K562 (cell line): ENCODE measurements at regions not wholly inside any gene's neighbourhood (a gene's known extent, or its start where the extent isn't known, plus 50 kb on each side); places are given as distances from the start of the nearest gene placed in this dataset.
"Not testable (repeated sequence)": the region's sequence is repeated elsewhere in the genome, so short reads cannot be mapped to it uniquely, and the experiment has no call there.

Source experiments
- ATAC-seq: fragments of 200-7000 bp; cut with Tn5 transposase; 3 replicates; pipeline ENCODE4 v1.9.1; 2020; ENCODE audit warnings: moderate library complexity
- BruUV-seq: library from RNA; stranded (reverse); fragments of 400-500 nt; replicated peaks from 2 replicates; lab custom pipeline; 2021; lab: Mats Ljungman, UMichigan
- CTCF ChIA-PET: fragments of 300-600 bp; formaldehyde crosslinking; extraction: SDS; loops from one replicate; lab custom pipeline; 2021; ENCODE audit warnings: low intra/inter-chr PET ratio; lab: Yijun Ruan, JAX
- POLR2A ChIA-PET: fragments of 300-600, 350-650 bp; sonication (Branson Sonifier 250); formaldehyde crosslinking; extraction: SDS; loops from one replicate; lab custom pipeline; 2021; ENCODE audit warnings: antibody characterized with exemption, inconsistent platforms; lab: Yijun Ruan, JAX
- DNase-seq, 4 experiments: peaks; one replicate each; pipeline versions ENCODE4 v3.0.0 to v3.0.0-alpha.2; 2011 to 2018; ENCODE audit warnings: low spot score in 3 of 4, mixed read lengths in 3 of 4; ENCODE audit errors: extremely low read depth in 1 of 4
- FAIRE-seq: peaks from 2 replicates; lab custom pipeline; 2011; peaks lifted over from hg19 to GRCh38; lab: Jason Lieb, UNC
- H2AFZ ChIP-seq: 2 replicates; pipeline ENCODE4 v1.6.0; 2011; ENCODE audit warnings: low read depth, low read length, control low read depth, inconsistent platforms
- H3K27ac ChIP-seq: fragments of 200-600 bp; 3 replicates; pipeline ENCODE4 v1.8.0; 2011; ENCODE audit warnings: low read depth, mild to moderate bottlenecking, control low read depth, inconsistent platforms, low read length, moderate library complexity, mixed read lengths; ENCODE audit errors: extremely low read depth
- H3K27me3 ChIP-seq, 2 experiments: fragments of 300-600 bp in 1 of 2; 2 replicates in 1 of 2; 3 replicates in 1 of 2; pipeline versions ENCODE4 v1.6.0 to v1.8.0; 2011; ENCODE audit warnings: inconsistent platforms in 2 of 2, low read length in 2 of 2, mild to moderate bottlenecking in 1 of 2, mixed read lengths in 1 of 2, moderate library complexity in 1 of 2; ENCODE audit not compliant: control insufficient read depth in 2 of 2, insufficient read depth in 2 of 2
- H3K36me3 ChIP-seq: fragments of 300-600 bp; 3 replicates; pipeline ENCODE4 v1.8.0; 2011; ENCODE audit warnings: mild to moderate bottlenecking, low read length, inconsistent platforms; ENCODE audit not compliant: control insufficient read depth, insufficient read depth
- H3K4me1 ChIP-seq, 2 experiments: fragments of 200-600 bp in 1 of 2; replicated peaks in 1 of 2; 2 replicates in 1 of 2; 3 replicates in 1 of 2; pipeline versions ENCODE4 v1.5.1 to v1.8.0; 2011; ENCODE audit warnings: inconsistent platforms in 2 of 2, low read length in 2 of 2, mild to moderate bottlenecking in 1 of 2, mixed read lengths in 1 of 2, moderate library complexity in 1 of 2; ENCODE audit not compliant: control insufficient read depth in 2 of 2, insufficient read depth in 2 of 2
- H3K4me2 ChIP-seq: 2 replicates; pipeline ENCODE4 v1.6.1; 2011; ENCODE audit warnings: low read length, control low read depth, inconsistent platforms, mixed read lengths; ENCODE audit not compliant: insufficient read depth
- H3K4me3 ChIP-seq: fragments of 200-600 bp; sonication (generic), shearing (Covaris generic); 2 replicates; pipeline ENCODE4 v1.5.1; 2016; ENCODE audit warnings: control low read depth, inconsistent platforms
- H3K79me2 ChIP-seq: fragments of 200-600 bp; 3 replicates; pipeline ENCODE4 v1.8.0; 2011; ENCODE audit warnings: low read length, inconsistent platforms; ENCODE audit not compliant: control insufficient read depth, insufficient read depth
- H3K9ac ChIP-seq, 2 experiments: 2 replicates each; pipeline versions ENCODE4 v1.6.0 to v1.6.1; 2011; ENCODE audit warnings: low read depth in 2 of 2, low read length in 2 of 2, control low read depth in 1 of 2, inconsistent platforms in 1 of 2, mild to moderate bottlenecking in 1 of 2, mixed read lengths in 1 of 2; ENCODE audit not compliant: insufficient read depth in 1 of 2
- H3K9me1 ChIP-seq: one replicate; pipeline ENCODE4 v1.6.0; 2011; ENCODE audit warnings: inconsistent platforms, mild to moderate bottlenecking, low read length, moderate library complexity; ENCODE audit not compliant: control insufficient read depth, insufficient read depth
- H3K9me3 ChIP-seq: replicated peaks from 2 replicates; pipeline ENCODE4 v1.5.1; 2011; ENCODE audit warnings: low read depth, low read length, inconsistent platforms; ENCODE audit not compliant: control insufficient read depth, insufficient read depth
- H4K20me1 ChIP-seq: replicated peaks from 2 replicates; pipeline ENCODE4 v1.6.1; 2011; ENCODE audit warnings: low read length, inconsistent platforms, mixed read lengths; ENCODE audit not compliant: control insufficient read depth, insufficient read depth
- MAFF ChIP-seq: IDR thresholded peaks from 2 replicates; pipeline ENCODE4 v1.6.1; 2012; ENCODE audit warnings: low read length, improper control_type of control experiment
- MAFG ChIP-seq: fragments of 450-650 bp; conservative IDR thresholded peaks from 2 replicates; pipeline ENCODE4 v1.6.1; 2016; ENCODE audit warnings: missing genetic modification characterization, missing compliant biosample characterization
- MAFK ChIP-seq: IDR thresholded peaks from 2 replicates; pipeline ENCODE4 v1.6.1; 2011; ENCODE audit warnings: low read length, improper control_type of control experiment
- ZNF316 ChIP-seq: fragments of 450-650 bp; IDR thresholded peaks from 2 replicates; pipeline ENCODE4 v1.6.1; 2016
- WGBS: fragments of 100-300 bp; shearing (Covaris generic); methylation state at CpG from one replicate; pipeline ENCODE4 v1.1.6; 2016; ENCODE audit warnings: low coverage, mixed read lengths; ENCODE audit not compliant: insufficient coverage; ENCODE audit errors: missing lambda C conversion rate; 5-methylcytosine and 5-hydroxymethylcytosine counted together
- in situ Hi-C: fragments of 300-500 bp; cut with MboI; formaldehyde crosslinking; loops from 4 replicates; pipeline ENCODE4 v1.15.0; 2018; ENCODE audit warnings: inconsistent platforms, mixed read lengths
- intact Hi-C: fragments of 100-400 bp; cut with micrococcal nuclease; formaldehyde crosslinking; loops from 2 replicates; pipeline ENCODE4 v1.14.2; 2022

DNA sequence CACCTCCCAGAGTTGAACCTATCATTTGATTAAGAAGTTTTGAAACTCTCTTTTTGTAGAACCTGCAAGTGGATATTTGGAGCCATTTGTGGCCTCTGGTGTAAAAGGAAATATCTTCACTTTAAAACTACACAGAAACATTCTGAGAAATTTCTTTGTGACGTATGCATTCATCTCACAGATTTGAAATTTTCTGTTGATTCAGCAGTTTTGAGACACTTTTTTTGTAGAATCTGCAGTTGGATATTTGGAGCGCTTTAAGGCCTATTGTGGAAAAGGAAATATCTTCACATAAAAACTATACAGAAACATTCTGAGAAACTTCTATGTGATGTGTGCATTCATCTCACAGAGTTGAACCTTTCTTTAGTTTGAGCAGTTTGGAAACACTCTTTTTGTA is 3130.7 kb upstream of the OR11H1 start:
- H3K9me1 ChIP-seq, CTCF ChIA-PET, H3K9me3 ChIP-seq, DNase-seq, BruUV-seq, H3K27me3 ChIP-seq, in situ Hi-C loops, H3K27ac ChIP-seq, ATAC-seq, H3K36me3 ChIP-seq, H3K79me2 ChIP-seq, FAIRE-seq, H3K4me2 ChIP-seq, H3K4me3 ChIP-seq, H3K4me1 ChIP-seq, intact Hi-C loops, H2AFZ ChIP-seq, POLR2A ChIA-PET, H4K20me1 ChIP-seq, H3K9ac ChIP-seq: not testable (repeated sequence)
- WGBS, result 5% methylated on average over 2 of the region's 2 CpGs
- TF ChIP-seq MAFK (peak; percentile 76), MAFF (peak; percentile 75), ZNF316 (peak; percentile 61), MAFG (tag) (peak; percentile 63)

DNA sequence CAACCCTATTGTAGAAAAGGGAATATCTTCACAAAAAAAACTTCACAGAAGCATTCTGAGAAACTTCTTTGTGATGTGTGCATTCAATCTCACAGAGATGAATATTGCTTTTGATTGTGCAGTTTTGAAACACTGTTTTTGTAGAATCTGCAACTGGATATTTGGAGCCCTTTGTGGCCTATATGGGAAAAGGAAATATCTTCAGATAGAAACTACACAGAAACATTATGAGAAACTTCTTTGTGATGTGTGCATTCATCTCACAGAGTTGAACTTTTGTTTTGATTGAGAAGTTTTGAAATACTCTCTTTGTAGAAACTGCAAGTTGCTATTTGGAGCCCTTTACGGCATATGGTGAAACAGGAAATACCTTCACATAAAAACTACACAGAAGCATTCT is 3126.1 kb upstream of the OR11H1 start:
- H3K9me1 ChIP-seq, H2AFZ ChIP-seq, H4K20me1 ChIP-seq, DNase-seq, FAIRE-seq, H3K27ac ChIP-seq, H3K36me3 ChIP-seq, H3K4me3 ChIP-seq, POLR2A ChIA-PET, H3K9me3 ChIP-seq, H3K79me2 ChIP-seq, in situ Hi-C loops, H3K4me2 ChIP-seq, H3K9ac ChIP-seq, ATAC-seq, intact Hi-C loops, BruUV-seq, H3K4me1 ChIP-seq, CTCF ChIA-PET, H3K27me3 ChIP-seq: not testable (repeated sequence)
- WGBS, result 15% methylated on average over 1 of the region's 1 CpG

DNA sequence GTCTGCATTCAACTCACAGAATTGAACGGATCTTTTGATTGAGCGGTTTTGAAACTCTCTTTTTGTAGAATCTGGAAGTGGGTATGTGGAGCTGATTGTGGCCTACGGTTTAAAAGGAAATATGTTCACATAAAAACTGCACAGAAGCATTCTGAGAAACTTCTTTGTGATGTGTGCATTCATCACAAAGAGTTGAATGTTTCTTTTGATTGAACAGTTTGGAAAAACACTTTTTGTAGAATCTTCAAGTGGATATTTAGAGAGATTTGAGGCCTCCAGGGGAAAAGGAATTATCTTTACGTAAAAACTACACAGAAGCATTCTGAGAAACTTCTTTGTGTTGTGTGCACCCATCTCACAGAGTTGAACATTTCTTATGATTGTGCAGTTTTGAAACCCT is 3125.5 kb upstream of the OR11H1 start:
- CTCF ChIA-PET, H3K9me1 ChIP-seq, intact Hi-C loops, H3K27ac ChIP-seq, H2AFZ ChIP-seq, H3K9me3 ChIP-seq, FAIRE-seq, H3K4me3 ChIP-seq, POLR2A ChIA-PET, H3K79me2 ChIP-seq, H3K4me1 ChIP-seq, in situ Hi-C loops, ATAC-seq, H3K9ac ChIP-seq, DNase-seq, H3K27me3 ChIP-seq, H3K36me3 ChIP-seq, BruUV-seq, H3K4me2 ChIP-seq, H4K20me1 ChIP-seq: not testable (repeated sequence)
- 4% methylated on average over 4 of the region's 4 CpGs for WGBS

GRCh38 chr22:12435890-12436289 is 3092.1 kb upstream of the OR11H1 start:
- intact Hi-C loops, H3K27me3 ChIP-seq, BruUV-seq, H4K20me1 ChIP-seq, in situ Hi-C loops, FAIRE-seq, H3K79me2 ChIP-seq, CTCF ChIA-PET, H2AFZ ChIP-seq, H3K27ac ChIP-seq, H3K9me1 ChIP-seq, POLR2A ChIA-PET, H3K9me3 ChIP-seq, ATAC-seq, H3K36me3 ChIP-seq, H3K4me1 ChIP-seq, DNase-seq, H3K4me3 ChIP-seq, H3K4me2 ChIP-seq, H3K9ac ChIP-seq: not testable (repeated sequence)
- WGBS, result 0% methylated on average over 3 of the region's 3 CpGs
